ENCODE measurements at regions not wholly inside any gene's neighbourhood (a gene's known extent, or its start where the extent isn't known, plus 50 kb on each side); places are given as distances from the start of the nearest gene placed in this dataset.

DNA sequence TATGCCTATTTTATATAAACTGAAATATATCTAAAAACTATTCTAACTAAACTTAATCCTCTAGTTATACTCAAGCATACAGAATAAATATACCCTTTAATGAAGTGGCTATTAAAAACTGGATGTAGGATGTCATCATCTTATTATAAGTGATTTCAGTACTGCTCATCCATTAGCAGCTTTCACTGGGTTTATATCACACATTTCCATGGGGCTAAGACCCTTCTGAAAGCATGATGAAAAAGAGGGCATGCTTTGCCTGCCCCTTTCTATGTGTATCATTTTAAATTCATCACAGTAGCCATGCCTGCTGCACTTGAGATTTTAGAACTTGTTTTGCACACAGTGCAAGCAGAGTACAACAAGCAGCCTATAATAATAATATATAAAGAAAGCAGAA lies 477.5 kb downstream of the SLITRK6 start:
- H3K36me3 ChIP-seq (ENCODE audit: control insufficient read depth in 1 of 2, insufficient read depth in 2 of 2, low read length in 2 of 2), result no peaks in the 10 kb centered on the region
- DNase-seq (ENCODE audit: low read depth, low spot score), result no peak
- BruUV-seq (replicated peaks), result no TSS peak
- no peaks in the 10 kb centered on the region for H3K4me1 ChIP-seq (ENCODE audit: control insufficient read depth in 1 of 2, insufficient read depth in 2 of 2, low read length in 2 of 2)
- no peaks in the 10 kb centered on the region for H3K79me2 ChIP-seq (ENCODE audit: insufficient read depth, low read length)
- no peak overlapping the region for H3K27ac ChIP-seq (ENCODE audit: low read depth, low read length)
- H3K4me2 ChIP-seq (ENCODE audit: low read length), result no peak overlapping the region
- no peak overlapping the region for H3K4me3 ChIP-seq (replicated peaks in 1 of 2; ENCODE audit: low read depth in 1 of 2, low read length in 2 of 2)
- ChIA-PET CTCF (no interaction called here), POLR2A (no interaction called here), RAD21 (ENCODE audit: low non-redundant PET in 1 of 2, low total read pairs in 2 of 2, uncharacterized antibody in 2 of 2, unreplicated experiment in 2 of 2) (no interaction called here)
- ATAC-seq, result no peak
- intact Hi-C loops (cut with micrococcal nuclease), result no loop called here
- H3K9me2 ChIP-seq (ENCODE audit: insufficient read depth), result no peaks in the 10 kb centered on the region
- TF ChIP-seq RAD21 (IDR thresholded peaks at IDR 0.05; ENCODE audit: low read depth), result no peak
- TF ChIP-seq TCF7L2 (IDR thresholded peaks at IDR 0.05; ENCODE audit: borderline replicate concordance, extremely low read depth, insufficient read depth, insufficient read length), result no peak
- no peak for TF ChIP-seq SP1 (IDR thresholded peaks at IDR 0.05; ENCODE audit: low read depth)
- no peak for TF ChIP-seq SIN3A (IDR thresholded peaks at IDR 0.05; ENCODE audit: low read depth)
- no peak for TF ChIP-seq ZNF274 (IDR thresholded peaks at IDR 0.05; ENCODE audit: low read depth, low read length)
- TF ChIP-seq CTCF (IDR thresholded peaks at IDR 0.05 in 2 of 3, conservative IDR thresholded peaks at IDR 0.05 in 1 of 3; ENCODE audit: borderline replicate concordance in 1 of 3, insufficient read depth in 1 of 3, low read depth in 2 of 3, low read length in 2 of 3), result no peak
- no peak for TF ChIP-seq JUND (IDR thresholded peaks at IDR 0.05)
- no peak for TF ChIP-seq CEBPB (IDR thresholded peaks at IDR 0.05; ENCODE audit: low read depth)
- TF ChIP-seq EZH2 (IDR thresholded peaks at IDR 0.05), result no peak
- no peak for TF ChIP-seq ZFX (IDR thresholded peaks at IDR 0.05)
- TF ChIP-seq, protein P1, sequence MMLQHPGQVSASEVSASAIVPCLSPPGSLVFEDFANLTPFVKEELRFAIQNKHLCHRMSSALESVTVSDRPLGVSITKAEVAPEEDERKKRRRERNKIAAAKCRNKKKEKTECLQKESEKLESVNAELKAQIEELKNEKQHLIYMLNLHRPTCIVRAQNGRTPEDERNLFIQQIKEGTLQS (IDR thresholded peaks at IDR 0.05), result no peak
- TF ChIP-seq EGR1 (IDR thresholded peaks at IDR 0.05; ENCODE audit: low read depth), result no peak
- TF ChIP-seq REST (IDR thresholded peaks at IDR 0.05; ENCODE audit: low read depth), result no peak
- TF ChIP-seq SRF (IDR thresholded peaks at IDR 0.05; ENCODE audit: low read depth), result no peak
- no peak for TF ChIP-seq MAX (IDR thresholded peaks at IDR 0.05)
- no peak for TF ChIP-seq POLR2A (IDR thresholded peaks at IDR 0.05; ENCODE audit: borderline replicate concordance, extremely low read depth, insufficient read depth, insufficient read length)
- TF ChIP-seq FOSL1 (IDR thresholded peaks at IDR 0.05; ENCODE audit: low read depth), result no peak
- TF ChIP-seq ZBTB33 (IDR thresholded peaks at IDR 0.05; ENCODE audit: extremely low read depth, insufficient replicate concordance, low read length), result no peak
- TF ChIP-seq EZH2phosphoT487 (IDR thresholded peaks at IDR 0.05; ENCODE audit: borderline replicate concordance), result no peak
- no peak for TF ChIP-seq YY1 (IDR thresholded peaks at IDR 0.05; ENCODE audit: extremely low read depth, insufficient replicate concordance, low read depth, low read length)
- no peak overlapping the region for H2AFZ ChIP-seq (ENCODE audit: low read depth, low read length, poor library complexity, severe bottlenecking)
- no peaks in the 10 kb centered on the region for H3K27me3 ChIP-seq (ENCODE audit: insufficient read depth, low read length)
- no peaks in the 10 kb centered on the region for H4K20me1 ChIP-seq (ENCODE audit: insufficient read depth)
- H3K9me3 ChIP-seq (ENCODE audit: control insufficient read depth in 1 of 2, insufficient read depth in 1 of 2, low read depth in 1 of 2, low read length in 2 of 2), result no peaks in the 10 kb centered on the region
- no peak overlapping the region for H3K9ac ChIP-seq (ENCODE audit: low read length)

Data from HCT116 (cell line).